ENCODE measurements at regions not wholly inside any gene's neighbourhood (a gene's known extent, or its start where the extent isn't known, plus 50 kb on each side); places are given as distances from the start of the nearest gene placed in this dataset.

DNA sequence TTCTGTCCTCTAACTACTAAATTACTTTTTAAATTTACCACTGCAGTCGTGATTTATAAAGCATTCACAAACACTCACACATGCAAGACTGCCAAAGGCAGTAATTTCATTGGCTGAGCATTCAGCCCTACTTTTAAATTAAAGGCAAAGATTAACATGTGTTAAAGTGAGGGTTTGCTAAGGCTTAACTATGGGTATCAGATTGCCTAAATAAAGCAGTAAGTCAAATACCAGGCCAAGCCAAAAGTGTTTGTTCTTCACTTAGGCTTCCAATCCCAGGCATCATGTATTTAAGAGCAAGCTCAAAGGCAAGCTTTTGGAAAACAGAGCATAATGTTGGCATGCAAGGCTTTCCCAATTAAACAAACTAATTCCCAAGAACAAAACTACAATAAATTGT is 187.3 kb downstream of the SUCNR1 start:
- POLR2A ChIA-PET: no interaction called here
- no peak for DNase-seq

DNA sequence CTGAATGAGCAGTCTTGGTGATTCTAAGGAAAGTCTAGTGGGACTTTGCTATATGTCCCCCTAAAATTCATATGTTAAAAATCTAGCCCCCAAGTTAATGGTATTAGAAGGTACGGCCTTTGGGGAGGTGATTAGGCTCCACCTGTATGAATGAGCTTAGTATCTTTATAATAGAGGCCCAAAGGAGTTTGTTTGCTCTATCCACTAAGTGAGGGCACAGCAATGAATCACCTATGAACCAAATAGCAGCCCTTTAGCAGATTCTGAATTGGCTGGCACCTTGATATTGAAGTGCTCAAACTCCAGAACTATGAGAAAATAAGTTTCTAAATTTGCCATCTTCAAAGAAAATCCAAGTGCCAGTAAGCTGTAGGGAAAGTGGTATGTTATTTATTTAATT is 187.9 kb downstream of the SUCNR1 start:
- H3K4me3 ChIP-seq (ENCODE audit: control extremely low read depth in 1 of 5, extremely low read depth in 1 of 5, insufficient read depth in 1 of 5, low read depth in 2 of 5, low read length in 4 of 5): no peak overlapping the region
- TF ChIP-seq EZH2 (IDR thresholded peaks at IDR 0.05; ENCODE audit: borderline replicate concordance, insufficient read depth, low read depth, low read length, poor library complexity, severe bottlenecking): no peak
- TF ChIP-seq, protein P1, sequence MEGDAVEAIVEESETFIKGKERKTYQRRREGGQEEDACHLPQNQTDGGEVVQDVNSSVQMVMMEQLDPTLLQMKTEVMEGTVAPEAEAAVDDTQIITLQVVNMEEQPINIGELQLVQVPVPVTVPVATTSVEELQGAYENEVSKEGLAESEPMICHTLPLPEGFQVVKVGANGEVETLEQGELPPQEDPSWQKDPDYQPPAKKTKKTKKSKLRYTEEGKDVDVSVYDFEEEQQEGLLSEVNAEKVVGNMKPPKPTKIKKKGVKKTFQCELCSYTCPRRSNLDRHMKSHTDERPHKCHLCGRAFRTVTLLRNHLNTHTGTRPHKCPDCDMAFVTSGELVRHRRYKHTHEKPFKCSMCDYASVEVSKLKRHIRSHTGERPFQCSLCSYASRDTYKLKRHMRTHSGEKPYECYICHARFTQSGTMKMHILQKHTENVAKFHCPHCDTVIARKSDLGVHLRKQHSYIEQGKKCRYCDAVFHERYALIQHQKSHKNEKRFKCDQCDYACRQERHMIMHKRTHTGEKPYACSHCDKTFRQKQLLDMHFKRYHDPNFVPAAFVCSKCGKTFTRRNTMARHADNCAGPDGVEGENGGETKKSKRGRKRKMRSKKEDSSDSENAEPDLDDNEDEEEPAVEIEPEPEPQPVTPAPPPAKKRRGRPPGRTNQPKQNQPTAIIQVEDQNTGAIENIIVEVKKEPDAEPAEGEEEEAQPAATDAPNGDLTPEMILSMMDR (IDR thresholded peaks at IDR 0.05): no peak
- no peak overlapping the region for H2AFZ ChIP-seq (ENCODE audit: insufficient read depth, low read depth, low read length, poor library complexity, severe bottlenecking)
- H3K36me3 ChIP-seq (replicated peaks in 1 of 2; ENCODE audit: control extremely low read depth in 1 of 2, control insufficient read depth in 1 of 2, extremely low read depth in 1 of 2, insufficient read depth in 2 of 2, low read length in 1 of 2): no peaks in the 10 kb centered on the region
- no peak overlapping the region for H3K4me3 Mint-ChIP-seq
- ATAC-seq (ENCODE audit: low read depth): no peak
- no peak overlapping the region for H3K9ac ChIP-seq (ENCODE audit: low read length)
- ChIA-PET POLR2A (no interaction called here), CTCF (interaction anchor here (0.6 to 1.0 kb wide), 2 partner anchors 11 to 539 kb away, joined by 3 read pairs; no protein-coding TSS in a partner anchor)
- H3K9me3 ChIP-seq (ENCODE audit: control extremely low read depth in 1 of 3, control insufficient read depth in 2 of 3, insufficient read depth in 1 of 3, low read length in 2 of 3): no peaks in the 10 kb centered on the region
- H3K27ac Mint-ChIP-seq: no peak overlapping the region
- H4K20me1 ChIP-seq (ENCODE audit: control insufficient read depth, insufficient read depth, low read length, poor library complexity, severe bottlenecking): no peaks in the 10 kb centered on the region
- intact Hi-C loops (cut with micrococcal nuclease): no loop called here
- H3K4me1 ChIP-seq (ENCODE audit: control insufficient read depth in 2 of 2, insufficient read depth in 2 of 2, low read length in 2 of 2): no peaks in the 10 kb centered on the region
- H3K9me3 Mint-ChIP-seq (ENCODE audit: insufficient read depth): no peaks in the 10 kb centered on the region
- no CpG with 5 or more reads among the region's 1 CpG for WGBS (ENCODE audit: insufficient coverage)
- no peak overlapping the region for H3K27ac ChIP-seq (ENCODE audit: low read length in 2 of 2)
- no peak overlapping the region for H3K4me2 ChIP-seq (replicated peaks; ENCODE audit: low read depth, low read length, poor library complexity, severe bottlenecking)
- no peaks in the 10 kb centered on the region for H3K4me1 Mint-ChIP-seq
- H3K79me2 ChIP-seq (ENCODE audit: control insufficient read depth, insufficient read depth, low read length): no peaks in the 10 kb centered on the region
- no peak for DNase-seq
- H3K27me3 Mint-ChIP-seq: peaks cover 3% of the 10 kb centered on the region
- H3K27me3 ChIP-seq (replicated peaks in 1 of 4; ENCODE audit: control extremely low read depth in 1 of 4, control insufficient read depth in 3 of 4, insufficient read depth in 4 of 4, low read length in 3 of 4): no peaks in the 10 kb centered on the region

More for the DNA sequence above, 187.3 kb downstream of the SUCNR1 start:
- no peaks in the 10 kb centered on the region for H3K36me3 ChIP-seq (replicated peaks in 1 of 2; ENCODE audit: control extremely low read depth in 1 of 2, control insufficient read depth in 1 of 2, extremely low read depth in 1 of 2, insufficient read depth in 2 of 2, low read length in 1 of 2)
- H3K9me3 ChIP-seq (ENCODE audit: control extremely low read depth in 1 of 3, control insufficient read depth in 2 of 3, insufficient read depth in 1 of 3, low read length in 2 of 3): no peaks in the 10 kb centered on the region
- Mint-ChIP-seq H3K27me3 (peaks cover 3% of the 10 kb centered on the region), H3K27ac (no peak overlapping the region), H3K4me3 (no peak overlapping the region), H3K4me1 (no peaks in the 10 kb centered on the region), H3K9me3 (ENCODE audit: insufficient read depth) (no peaks in the 10 kb centered on the region)
- H3K4me3 ChIP-seq (ENCODE audit: control extremely low read depth in 1 of 5, extremely low read depth in 1 of 5, insufficient read depth in 1 of 5, low read depth in 2 of 5, low read length in 4 of 5): no peak overlapping the region
- no peak overlapping the region for H3K9ac ChIP-seq (ENCODE audit: low read length)
- no peaks in the 10 kb centered on the region for H3K27me3 ChIP-seq (replicated peaks in 1 of 4; ENCODE audit: control extremely low read depth in 1 of 4, control insufficient read depth in 3 of 4, insufficient read depth in 4 of 4, low read length in 3 of 4)
- H3K4me2 ChIP-seq (replicated peaks; ENCODE audit: low read depth, low read length, poor library complexity, severe bottlenecking): no peak overlapping the region
- no CpG with 5 or more reads among the region's 1 CpG for WGBS (ENCODE audit: insufficient coverage)
- H3K79me2 ChIP-seq (ENCODE audit: control insufficient read depth, insufficient read depth, low read length): no peaks in the 10 kb centered on the region
- no peaks in the 10 kb centered on the region for H4K20me1 ChIP-seq (ENCODE audit: control insufficient read depth, insufficient read depth, low read length, poor library complexity, severe bottlenecking)
- intact Hi-C loops (cut with micrococcal nuclease): no loop called here
- no peak overlapping the region for H3K27ac ChIP-seq (ENCODE audit: low read length in 2 of 2)
- TF ChIP-seq, protein P1 (IDR thresholded peaks at IDR 0.05): no peak
- TF ChIP-seq EZH2 (IDR thresholded peaks at IDR 0.05; ENCODE audit: borderline replicate concordance, insufficient read depth, low read depth, low read length, poor library complexity, severe bottlenecking): no peak
- H2AFZ ChIP-seq (ENCODE audit: insufficient read depth, low read depth, low read length, poor library complexity, severe bottlenecking): no peak overlapping the region
- H3K4me1 ChIP-seq (ENCODE audit: control insufficient read depth in 2 of 2, insufficient read depth in 2 of 2, low read length in 2 of 2): no peaks in the 10 kb centered on the region
- ATAC-seq (ENCODE audit: low read depth): no peak
- CTCF ChIA-PET: interaction anchor here (1.0 kb wide), 1 partner anchor 12 kb away, joined by 3 read pairs; no protein-coding TSS in a partner anchor

Data from B cell (primary cell).